ENCODE measurements at regions not wholly inside any gene's neighbourhood (a gene's known extent, or its start where the extent isn't known, plus 50 kb on each side); places are given as distances from the start of the nearest gene placed in this dataset.

DNA sequence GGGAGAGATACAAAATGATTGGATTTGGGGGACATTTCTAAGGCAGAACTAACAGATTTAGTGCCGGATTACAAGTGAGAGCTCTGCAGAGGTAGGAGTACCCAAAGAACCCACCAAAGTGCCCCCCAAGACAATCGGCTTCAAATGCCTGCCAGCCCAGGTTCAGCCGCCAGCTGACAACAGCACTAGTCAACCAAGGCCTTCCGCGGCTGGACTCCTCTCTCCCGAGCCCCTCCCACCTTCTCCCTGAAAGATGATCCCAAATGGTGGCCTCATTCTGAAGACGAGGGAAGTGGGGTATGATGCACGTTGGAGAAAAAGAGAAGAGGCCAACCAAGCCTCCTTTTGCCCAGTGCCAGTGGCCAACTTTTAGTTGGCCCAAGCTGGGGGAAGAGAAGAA, 210.4 kb upstream of the SLC30A5 start:
- Histone ChIP-seq H3K4me3 (ENCODE audit: low read depth, low read length) (no peak overlapping the region), H3K4me1 (ENCODE audit: insufficient read depth) (no peaks in the 10 kb centered on the region), H3K27ac (ENCODE audit: low read depth) (no peak overlapping the region), H3K36me3 (ENCODE audit: insufficient read depth) (no peaks in the 10 kb centered on the region)
- 74% methylated on average over 8 of the region's 8 CpGs for WGBS
- no peak for DNase-seq (ENCODE audit: extremely low spot score)

DNA sequence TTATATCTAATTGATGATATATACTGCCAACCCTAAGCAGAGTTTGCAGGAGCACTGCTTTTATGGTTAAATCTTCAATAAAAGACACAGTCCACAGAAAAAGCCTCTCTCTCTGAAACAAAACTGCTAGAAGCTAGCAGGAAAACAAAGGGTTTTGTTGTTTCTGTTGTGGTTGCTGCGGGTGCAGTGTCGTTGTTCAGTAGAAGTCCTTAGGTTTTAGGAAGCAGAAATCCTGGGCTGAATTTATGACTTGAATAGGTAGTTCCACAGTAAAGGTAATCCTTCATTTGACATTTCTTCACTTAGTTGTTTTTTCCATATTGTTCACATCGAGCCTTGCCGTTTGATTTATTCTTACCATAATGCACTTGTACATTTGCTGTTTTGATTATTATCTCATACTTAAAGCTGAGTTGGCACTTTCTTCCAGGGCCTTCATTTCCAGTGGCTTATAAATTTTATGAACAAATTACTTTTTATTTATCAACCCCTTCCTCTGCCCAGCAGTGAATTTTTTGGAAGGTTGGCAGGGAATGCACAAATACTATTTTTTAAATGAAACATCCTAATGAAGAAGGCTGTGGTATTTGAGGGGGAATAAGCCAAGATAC, 209.6 kb upstream of the SLC30A5 start:
- no peaks in the 10 kb centered on the region for H3K36me3 ChIP-seq (ENCODE audit: insufficient read depth)
- H3K4me1 ChIP-seq (ENCODE audit: insufficient read depth): no peaks in the 10 kb centered on the region
- 49% methylated on average over 4 of the region's 4 CpGs for WGBS
- H3K27ac ChIP-seq (ENCODE audit: low read depth): no peak overlapping the region
- no peak for DNase-seq (ENCODE audit: extremely low spot score)
- no peak overlapping the region for H3K4me3 ChIP-seq (ENCODE audit: low read depth, low read length)

DNA sequence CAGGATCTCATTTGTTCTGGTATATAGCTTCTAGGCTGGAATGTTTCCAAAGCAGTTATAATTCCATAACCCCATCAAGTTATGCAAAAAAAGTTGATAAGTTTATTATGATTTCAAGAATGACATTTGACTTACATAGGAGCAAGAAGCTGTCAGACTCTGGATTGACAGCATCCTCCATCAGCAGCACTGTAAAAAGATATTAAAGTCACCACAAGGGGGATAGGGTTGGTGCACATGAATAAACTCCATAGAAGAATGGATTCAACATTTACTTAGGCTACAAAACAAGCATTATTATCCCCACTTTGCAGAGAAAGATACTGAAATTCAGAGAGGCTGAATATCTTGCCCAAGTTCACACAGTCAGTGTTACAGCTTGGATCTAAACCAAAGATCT, 208.9 kb upstream of the SLC30A5 start:
- Histone ChIP-seq H3K27ac (ENCODE audit: low read depth) (no peak overlapping the region), H3K36me3 (ENCODE audit: insufficient read depth) (no peaks in the 10 kb centered on the region), H3K4me3 (ENCODE audit: low read depth, low read length) (no peak overlapping the region), H3K4me1 (ENCODE audit: insufficient read depth) (no peaks in the 10 kb centered on the region)
- DNase-seq (ENCODE audit: extremely low spot score): no peak

DNA sequence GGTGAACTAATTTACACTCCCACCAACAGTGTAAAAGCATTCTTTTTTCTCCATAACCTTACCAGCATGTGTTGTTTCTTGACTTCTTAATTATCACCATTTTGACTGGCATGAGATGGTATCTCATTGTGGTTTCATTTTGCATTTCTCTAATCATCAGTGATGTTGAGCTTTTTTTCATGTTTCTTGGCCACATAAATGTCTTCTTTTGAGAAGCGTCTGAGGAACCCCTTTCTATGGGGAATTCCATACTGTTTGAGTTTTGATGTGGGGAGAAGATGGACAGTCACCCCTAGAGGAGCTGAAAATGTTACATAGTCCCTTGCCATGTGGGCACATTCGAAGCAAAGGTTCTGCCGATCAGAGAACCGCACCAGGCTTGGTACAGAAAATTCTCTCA, 207.0 kb upstream of the SLC30A5 start:
- Histone ChIP-seq H3K27ac (ENCODE audit: low read depth) (no peak overlapping the region), H3K36me3 (ENCODE audit: insufficient read depth) (no peaks in the 10 kb centered on the region), H3K4me1 (ENCODE audit: insufficient read depth) (no peaks in the 10 kb centered on the region), H3K4me3 (ENCODE audit: low read depth, low read length) (no peak overlapping the region)
- no peak for DNase-seq (ENCODE audit: extremely low spot score)
- 90% methylated on average over 4 of the region's 4 CpGs for WGBS

DNA sequence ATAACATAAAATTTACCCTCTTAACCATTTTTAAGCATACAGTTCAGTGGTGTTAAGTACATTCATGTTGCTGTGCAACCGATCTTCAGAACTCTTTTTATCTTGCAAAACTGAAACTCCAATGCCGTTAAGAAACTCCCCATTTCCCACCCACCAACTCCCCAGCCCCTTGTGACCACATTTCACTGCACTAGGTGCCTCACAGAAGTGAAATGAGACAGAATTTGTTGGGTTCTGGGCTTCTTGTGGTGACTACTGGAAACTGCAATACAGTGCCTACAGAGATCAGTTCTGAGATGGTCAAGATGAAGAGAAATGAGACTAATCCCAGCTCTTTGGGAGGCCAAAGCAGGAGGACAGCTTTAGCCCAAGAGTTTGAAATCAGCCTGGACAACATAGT, 202.1 kb upstream of the SLC30A5 start:
- 84% methylated on average over 2 of the region's 2 CpGs for WGBS

DNA sequence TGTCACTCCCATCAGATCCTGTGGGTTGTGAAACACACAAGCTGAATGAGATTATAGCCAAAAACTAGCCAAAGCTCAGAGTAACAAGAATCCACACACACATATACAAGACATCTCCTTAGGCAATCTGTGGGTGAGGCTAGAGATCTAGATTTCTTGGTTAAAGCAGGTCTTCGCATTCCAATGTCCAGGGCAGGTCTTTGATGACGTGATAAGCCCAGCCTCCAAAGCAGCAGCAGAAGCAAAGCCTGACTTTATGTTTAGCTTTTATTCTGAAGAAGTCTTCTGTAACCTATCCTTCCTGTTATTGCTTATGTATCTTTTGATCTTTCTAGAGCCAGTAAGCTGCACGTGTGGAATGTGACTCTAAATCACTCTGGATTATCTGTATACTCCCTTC, 199.1 kb upstream of the SLC30A5 start:
- no peaks in the 10 kb centered on the region for H3K4me1 ChIP-seq (ENCODE audit: insufficient read depth)
- WGBS: 45% methylated on average over 3 of the region's 3 CpGs
- no peak overlapping the region for H3K4me3 ChIP-seq (ENCODE audit: low read depth, low read length)
- H3K36me3 ChIP-seq (ENCODE audit: insufficient read depth): no peaks in the 10 kb centered on the region
- H3K27ac ChIP-seq (ENCODE audit: low read depth): no peak overlapping the region
- DNase-seq (ENCODE audit: extremely low spot score): no peak

More for the DNA sequence above, 202.1 kb upstream of the SLC30A5 start:
- Histone ChIP-seq H3K36me3 (ENCODE audit: insufficient read depth) (no peaks in the 10 kb centered on the region), H3K27ac (ENCODE audit: low read depth) (no peak overlapping the region), H3K4me1 (ENCODE audit: insufficient read depth) (no peaks in the 10 kb centered on the region), H3K4me3 (ENCODE audit: low read depth, low read length) (no peak overlapping the region)
- no peak for DNase-seq (ENCODE audit: extremely low spot score)

DNA sequence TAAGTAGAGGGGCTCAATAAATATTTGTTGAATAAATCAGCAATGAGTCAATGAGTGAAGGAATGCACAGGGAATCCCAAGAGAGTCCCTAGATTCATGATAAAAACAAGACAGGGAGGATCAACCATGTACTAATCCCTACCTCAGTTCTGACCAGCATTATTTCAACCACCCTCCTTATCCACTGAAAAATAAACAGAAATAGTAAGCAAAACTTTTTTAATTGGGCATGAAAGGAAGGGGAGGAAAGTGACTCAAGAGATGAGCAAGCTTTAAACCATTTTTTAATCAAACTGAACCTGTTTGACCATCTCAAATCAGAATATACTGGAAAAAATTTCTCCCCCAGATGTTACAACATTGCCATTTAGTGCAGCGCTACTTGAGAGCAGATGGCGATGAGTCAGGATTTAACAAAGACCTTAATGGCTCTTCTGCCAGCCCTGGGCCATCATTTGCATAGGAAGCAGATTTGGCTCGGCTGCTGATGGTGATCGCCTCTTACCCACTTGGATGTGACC, 194.8 kb upstream of the SLC30A5 start:
- Histone ChIP-seq H3K4me3 (ENCODE audit: low read depth, low read length) (no peak overlapping the region), H3K36me3 (ENCODE audit: insufficient read depth) (no peaks in the 10 kb centered on the region), H3K4me1 (ENCODE audit: insufficient read depth) (no peaks in the 10 kb centered on the region), H3K27ac (ENCODE audit: low read depth) (no peak overlapping the region)
- WGBS: 89% methylated on average over 4 of the region's 4 CpGs
- DNase-seq (ENCODE audit: extremely low spot score): no peak

DNA sequence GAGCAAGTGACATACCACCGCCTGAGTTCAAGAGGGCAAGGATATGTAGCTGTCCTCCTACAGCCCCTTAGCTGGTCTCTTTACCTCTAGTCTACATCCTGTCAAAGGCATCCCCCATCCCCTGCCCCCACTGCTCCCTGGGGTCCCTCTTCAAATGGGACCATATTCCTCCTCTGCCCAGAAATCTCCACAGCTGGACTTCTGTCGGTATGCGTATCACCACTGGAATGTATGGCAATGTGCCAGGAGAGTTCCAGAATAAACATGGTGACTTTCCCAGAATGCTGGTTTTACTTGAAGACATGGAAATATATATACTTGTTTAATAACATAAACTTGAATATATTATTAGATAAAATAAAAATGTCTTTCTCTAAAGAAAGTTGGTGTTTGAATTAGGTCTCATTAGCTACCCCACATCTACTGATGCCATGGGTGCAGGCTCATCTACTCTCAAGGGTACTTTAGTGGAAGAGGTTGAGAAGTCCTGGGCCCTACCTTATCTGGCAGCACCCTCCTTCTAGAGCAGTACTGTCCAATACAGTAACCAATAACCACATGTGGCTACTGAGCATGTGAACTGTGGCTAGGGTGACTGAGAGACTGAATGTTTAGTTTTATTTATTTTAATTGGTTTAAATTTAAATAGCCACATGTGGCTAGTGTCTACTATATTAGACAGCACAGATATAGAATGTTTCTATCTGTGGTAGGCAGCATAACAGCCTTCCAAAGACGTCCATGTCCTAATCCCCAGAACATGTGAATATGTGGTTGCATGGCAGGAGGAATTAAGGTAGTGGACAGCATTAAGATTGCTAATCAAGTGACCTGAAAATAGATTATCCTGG, 181.7 kb upstream of the SLC30A5 start:
- DNase-seq (ENCODE audit: extremely low spot score): no peak
- H3K36me3 ChIP-seq (ENCODE audit: insufficient read depth): no peaks in the 10 kb centered on the region
- H3K4me1 ChIP-seq (ENCODE audit: insufficient read depth): no peaks in the 10 kb centered on the region
- no peak overlapping the region for H3K27ac ChIP-seq (ENCODE audit: low read depth)
- 43% methylated on average over 4 of the region's 4 CpGs for WGBS
- H3K4me3 ChIP-seq (ENCODE audit: low read depth, low read length): no peak overlapping the region

DNA sequence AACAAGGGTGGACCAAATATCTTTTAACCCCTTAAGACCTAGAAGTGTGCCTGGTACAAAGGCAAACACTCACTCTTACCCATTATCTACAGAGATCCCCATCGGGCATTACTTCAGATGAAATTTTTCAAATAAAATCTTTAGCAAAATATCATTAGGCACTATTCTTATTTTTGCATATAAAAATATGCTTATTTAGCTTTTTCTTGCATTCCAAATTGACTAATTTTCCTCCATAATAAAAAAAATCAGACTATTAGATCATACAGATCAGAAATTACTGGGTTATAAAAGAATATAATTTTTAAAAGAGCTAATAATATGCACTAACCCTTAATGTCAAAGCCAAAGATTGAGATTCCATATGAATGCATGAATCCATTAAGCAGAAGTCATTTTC, 178.7 kb upstream of the SLC30A5 start:
- H3K36me3 ChIP-seq (ENCODE audit: insufficient read depth): no peaks in the 10 kb centered on the region
- DNase-seq (ENCODE audit: extremely low spot score): no peak
- 95% methylated on average over 1 of the region's 1 CpG for WGBS
- no peaks in the 10 kb centered on the region for H3K4me1 ChIP-seq (ENCODE audit: insufficient read depth)
- no peak overlapping the region for H3K4me3 ChIP-seq (ENCODE audit: low read depth, low read length)
- no peak overlapping the region for H3K27ac ChIP-seq (ENCODE audit: low read depth)

DNA sequence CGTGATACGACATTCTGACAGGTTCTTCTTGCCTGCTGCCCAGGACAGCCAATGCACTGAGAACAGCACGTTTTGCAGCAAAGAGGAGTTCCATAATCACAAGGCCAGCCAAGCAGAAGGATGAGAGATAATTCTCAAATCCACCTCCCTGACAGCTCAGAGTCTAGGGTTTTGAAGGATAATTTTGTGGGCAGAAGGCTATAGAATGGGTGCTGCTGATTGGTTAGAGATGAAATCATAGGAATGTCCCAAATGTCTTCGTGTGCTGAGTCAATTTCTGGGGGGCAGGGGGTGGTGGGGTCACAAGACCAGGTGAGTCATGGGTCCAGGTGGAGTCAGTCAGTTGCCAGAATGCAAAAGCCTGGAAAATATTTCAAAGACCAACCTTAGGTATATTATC, 175.5 kb upstream of the SLC30A5 start:
- no peaks in the 10 kb centered on the region for H3K36me3 ChIP-seq (ENCODE audit: insufficient read depth)
- H3K4me1 ChIP-seq (ENCODE audit: insufficient read depth): no peaks in the 10 kb centered on the region
- no peak for DNase-seq (ENCODE audit: extremely low spot score)
- 90% methylated on average over 4 of the region's 4 CpGs for WGBS
- H3K27ac ChIP-seq (ENCODE audit: low read depth): no peak overlapping the region
- H3K4me3 ChIP-seq (ENCODE audit: low read depth, low read length): no peak overlapping the region

DNA sequence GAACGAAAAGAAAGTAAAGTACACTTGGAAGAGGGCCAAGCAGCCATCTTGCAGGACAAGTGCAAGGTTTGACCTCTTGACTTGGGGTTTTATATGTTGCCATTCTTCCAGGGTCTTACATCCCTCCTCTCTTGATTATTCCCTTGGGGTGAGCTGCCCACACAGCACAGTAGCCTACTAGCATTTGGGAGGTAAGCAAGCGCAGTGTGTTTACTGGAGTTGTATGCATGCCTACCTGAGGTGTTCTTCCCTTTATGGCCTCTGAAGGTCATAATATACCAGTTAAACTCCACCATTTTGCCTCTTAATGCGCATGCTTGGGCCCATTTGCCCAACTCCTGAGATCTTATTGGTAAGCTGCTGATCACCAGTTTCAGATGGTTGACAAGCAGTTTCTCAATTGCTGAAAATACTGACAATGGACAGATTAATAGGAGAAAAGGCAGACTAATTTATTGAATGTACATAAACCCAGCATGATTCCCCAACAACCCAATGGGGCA, 173.8 kb upstream of the SLC30A5 start:
- Histone ChIP-seq H3K4me3 (ENCODE audit: low read depth, low read length) (no peak overlapping the region), H3K36me3 (ENCODE audit: insufficient read depth) (no peaks in the 10 kb centered on the region), H3K4me1 (ENCODE audit: insufficient read depth) (no peaks in the 10 kb centered on the region), H3K27ac (ENCODE audit: low read depth) (no peak overlapping the region)
- WGBS: 78% methylated on average over 3 of the region's 3 CpGs
- DNase-seq (ENCODE audit: extremely low spot score): no peak

DNA sequence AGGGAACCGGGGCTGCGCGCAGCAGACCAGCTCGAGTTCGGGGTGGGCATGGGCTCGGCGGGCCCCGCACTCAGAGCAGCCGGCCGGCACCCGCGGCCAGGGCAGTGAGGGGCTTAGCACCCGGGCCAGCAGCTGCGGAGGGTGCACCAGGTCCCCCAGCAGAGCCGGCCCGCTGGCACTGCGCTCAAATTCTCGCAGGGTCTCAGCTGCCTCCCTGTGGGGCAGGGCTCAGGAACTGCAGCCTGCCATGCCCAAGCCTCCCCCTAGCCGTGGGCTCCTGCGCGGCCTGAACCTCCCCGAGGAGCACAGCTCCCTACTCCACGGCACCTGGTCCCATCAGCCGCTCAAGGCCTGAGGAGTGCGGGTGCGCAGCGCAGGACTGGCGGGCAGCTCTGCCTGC, 172.9 kb upstream of the SLC30A5 start:
- Histone ChIP-seq H3K4me3 (ENCODE audit: low read depth, low read length) (no peak overlapping the region), H3K4me1 (ENCODE audit: insufficient read depth) (no peaks in the 10 kb centered on the region), H3K36me3 (ENCODE audit: insufficient read depth) (no peaks in the 10 kb centered on the region), H3K27ac (ENCODE audit: low read depth) (no peak overlapping the region)
- WGBS: 98% methylated on average over 28 of the region's 28 CpGs
- DNase-seq (ENCODE audit: extremely low spot score): no peak

DNA sequence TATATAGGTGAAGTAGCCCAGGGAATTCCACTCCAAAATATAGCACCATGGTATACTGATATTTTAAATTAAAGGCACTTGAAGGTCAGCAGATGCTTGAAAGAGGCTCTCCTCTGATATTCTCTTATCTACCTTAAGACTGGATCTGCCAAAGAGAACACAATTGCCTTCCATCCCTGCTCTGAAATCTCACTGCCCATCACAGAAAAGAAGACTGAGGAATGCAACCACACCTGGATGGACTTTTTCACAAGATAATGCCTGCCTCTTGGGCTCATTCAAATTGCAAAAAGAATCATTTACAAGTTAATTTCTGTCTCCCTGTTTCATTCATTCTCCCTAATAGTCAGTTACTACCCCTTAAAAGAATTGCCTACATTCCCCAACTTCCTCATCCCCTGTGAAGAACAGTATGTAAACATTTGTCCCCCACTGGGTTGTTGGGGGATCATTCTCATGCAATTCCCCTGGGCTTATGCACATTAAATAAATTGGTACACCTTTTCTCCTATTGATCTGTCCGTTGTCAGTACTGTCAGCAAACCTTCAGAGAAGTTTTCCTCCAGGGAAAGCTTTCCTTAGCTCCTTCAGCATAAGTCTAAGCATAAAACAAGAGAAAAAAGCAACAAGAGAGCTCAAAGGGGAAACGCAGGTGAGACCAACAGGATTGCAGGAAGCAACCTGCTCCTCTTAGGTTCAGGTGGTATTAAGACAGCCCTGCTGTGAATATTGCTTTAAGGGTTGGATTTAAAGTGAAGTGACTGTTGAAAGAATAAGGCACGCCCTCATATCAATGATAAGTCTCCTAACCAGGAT, 171.4 kb upstream of the SLC30A5 start:
- H3K4me3 ChIP-seq (ENCODE audit: low read depth, low read length): no peak overlapping the region
- no peaks in the 10 kb centered on the region for H3K4me1 ChIP-seq (ENCODE audit: insufficient read depth)
- H3K36me3 ChIP-seq (ENCODE audit: insufficient read depth): no peaks in the 10 kb centered on the region
- no peak overlapping the region for H3K27ac ChIP-seq (ENCODE audit: low read depth)
- 59% methylated on average over 3 of the region's 3 CpGs for WGBS
- no peak for DNase-seq (ENCODE audit: extremely low spot score)

Data from urinary bladder (tissue), 3 donors.